Mucosa of descending colon (tissue), 3 donors: ENCODE measurements at regions not wholly inside any gene's neighbourhood (a gene's known extent, or its start where the extent isn't known, plus 50 kb on each side); places are given as distances from the start of the nearest gene placed in this dataset.
A peak's percentile ranks its signal among the peaks of the same experiment; 100 is the strongest.

Experiments
- ATAC-seq: fragments of 200-7000 bp; cut with Tn5 transposase; one replicate; pipeline ENCODE4 v1.9.1; 2020; ENCODE audit warnings: mild to moderate bottlenecking, moderate library complexity
- DNase-seq, 3 donors: peaks; one replicate each; pipeline ENCODE4 v3.0.0-alpha.2; 2020
- H3K36me3 ChIP-seq: fragments of 200-600 bp; one replicate; pipeline ENCODE4 v1.8.0; 2021; ENCODE audit warnings: low read depth, mild to moderate bottlenecking
- H3K4me1 ChIP-seq: fragments of 200-600 bp; one replicate; pipeline ENCODE4 v1.8.0; 2021; ENCODE audit warnings: low read depth, mild to moderate bottlenecking
- H3K4me3 ChIP-seq: fragments of 200-600 bp; one replicate; pipeline ENCODE4 v1.8.0; 2021; ENCODE audit warnings: mild to moderate bottlenecking
- H3K9me3 ChIP-seq: fragments of 200-600 bp; one replicate; pipeline ENCODE4 v1.8.0; 2021; ENCODE audit warnings: mild to moderate bottlenecking
- intact Hi-C, 2 donors: fragments of 100-400 bp; cut with DNase I in 1 of 2; cut with micrococcal nuclease in 1 of 2; formaldehyde crosslinking; loops; one replicate each; pipeline versions ENCODE4 v1.11.0 to v1.11.1; 2022; cut with DNase I, micrococcal nuclease
- TF ChIP-seq, protein P1 (sequence below): fragments of 200-600 bp; IDR thresholded peaks from one replicate; pipeline ENCODE4 v1.8.0; 2022; ENCODE audit warnings: antibody characterized with exemption, mild to moderate bottlenecking
- donor health status: DM: no; HTN: no; CAD: no; lungs with moderate emphysema.
- donor health status: DM: no; HTN: no; CAD: no.
- donor health status: DM: no; HTN: yes; CAD: no.

- no peak for ATAC-seq
- TF ChIP-seq, protein P1, sequence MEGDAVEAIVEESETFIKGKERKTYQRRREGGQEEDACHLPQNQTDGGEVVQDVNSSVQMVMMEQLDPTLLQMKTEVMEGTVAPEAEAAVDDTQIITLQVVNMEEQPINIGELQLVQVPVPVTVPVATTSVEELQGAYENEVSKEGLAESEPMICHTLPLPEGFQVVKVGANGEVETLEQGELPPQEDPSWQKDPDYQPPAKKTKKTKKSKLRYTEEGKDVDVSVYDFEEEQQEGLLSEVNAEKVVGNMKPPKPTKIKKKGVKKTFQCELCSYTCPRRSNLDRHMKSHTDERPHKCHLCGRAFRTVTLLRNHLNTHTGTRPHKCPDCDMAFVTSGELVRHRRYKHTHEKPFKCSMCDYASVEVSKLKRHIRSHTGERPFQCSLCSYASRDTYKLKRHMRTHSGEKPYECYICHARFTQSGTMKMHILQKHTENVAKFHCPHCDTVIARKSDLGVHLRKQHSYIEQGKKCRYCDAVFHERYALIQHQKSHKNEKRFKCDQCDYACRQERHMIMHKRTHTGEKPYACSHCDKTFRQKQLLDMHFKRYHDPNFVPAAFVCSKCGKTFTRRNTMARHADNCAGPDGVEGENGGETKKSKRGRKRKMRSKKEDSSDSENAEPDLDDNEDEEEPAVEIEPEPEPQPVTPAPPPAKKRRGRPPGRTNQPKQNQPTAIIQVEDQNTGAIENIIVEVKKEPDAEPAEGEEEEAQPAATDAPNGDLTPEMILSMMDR, result no peak
- H3K36me3 ChIP-seq, result no peaks in the 10 kb centered on the region
- no peaks in the 10 kb centered on the region for H3K9me3 ChIP-seq
- H3K4me1 ChIP-seq, result peaks cover 10% of the 10 kb centered on the region
- intact Hi-C loops, result no loop called here
- H3K4me3 ChIP-seq, result no peak overlapping the region
- DNase-seq, result no peak
Observed at GRCh38 chr5:82624062-82624461, 345.9 kb upstream of the RPS23 start.

- H3K9me3 ChIP-seq, result no peaks in the 10 kb centered on the region
- TF ChIP-seq, protein P1, result no peak
- H3K36me3 ChIP-seq, result no peaks in the 10 kb centered on the region
- H3K4me1 ChIP-seq, result peaks cover 10% of the 10 kb centered on the region
- ATAC-seq, result peak; percentile 98
- DNase-seq, result peak in 1 of 3 donors; percentile 27
- H3K4me3 ChIP-seq, result no peak overlapping the region
- intact Hi-C loops, result no loop called here
Observed at GRCh38 chr5:82622711-82623514, 344.8 kb upstream of the RPS23 start.

DNA sequence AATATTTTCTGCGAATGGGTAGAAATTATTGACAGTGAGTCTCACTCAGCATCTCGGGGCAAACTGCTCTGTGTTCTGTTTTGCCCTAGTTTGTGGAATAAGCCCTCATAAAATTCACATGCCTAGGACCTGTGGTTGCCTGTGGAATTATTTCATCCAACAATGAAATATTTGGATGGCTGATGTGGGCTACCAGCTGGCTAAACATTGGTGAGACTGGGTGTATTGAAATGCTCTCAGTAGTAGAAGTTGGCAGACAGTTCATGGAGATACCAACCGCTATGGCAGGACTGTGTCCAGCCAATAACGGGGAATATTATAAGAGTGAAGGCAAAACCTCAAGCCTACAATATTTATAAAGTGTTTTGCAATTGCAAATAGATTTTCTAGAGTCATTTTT lies 344.1 kb upstream of the RPS23 start:
- ATAC-seq, result no peak
- no peak for DNase-seq
- intact Hi-C loops, result no loop called here
- Histone ChIP-seq H3K9me3 (no peaks in the 10 kb centered on the region), H3K4me1 (peaks cover 10% of the 10 kb centered on the region), H3K4me3 (no peak overlapping the region), H3K36me3 (no peaks in the 10 kb centered on the region)
- TF ChIP-seq, protein P1, result no peak

GRCh38 chr5:82620957-82621600 lies 342.9 kb upstream of the RPS23 start:
- DNase-seq (no peak), ATAC-seq (no peak)
- no peak overlapping the region for H3K4me3 ChIP-seq
- H3K9me3 ChIP-seq, result no peaks in the 10 kb centered on the region
- TF ChIP-seq, protein P1, result no peak
- H3K4me1 ChIP-seq, result peaks cover 10% of the 10 kb centered on the region
- intact Hi-C loops, result no loop called here
- no peaks in the 10 kb centered on the region for H3K36me3 ChIP-seq

GRCh38 chr5:82619097-82619496 lies 340.9 kb upstream of the RPS23 start:
- no peak overlapping the region for H3K4me3 ChIP-seq
- DNase-seq (no peak), ATAC-seq (no peak)
- TF ChIP-seq, protein P1, result no peak
- H3K36me3 ChIP-seq, result no peaks in the 10 kb centered on the region
- H3K4me1 ChIP-seq, result peaks cover 10% of the 10 kb centered on the region
- H3K9me3 ChIP-seq, result no peaks in the 10 kb centered on the region
- intact Hi-C loops, result no loop called here
